HEK293T (cell line): ENCODE measurements at regions not wholly inside any gene's neighbourhood (a gene's known extent, or its start where the extent isn't known, plus 50 kb on each side); places are given as distances from the start of the nearest gene placed in this dataset.

Experiments used
- BHLHE40 ChIP-seq: fragments of 450-650 bp; IDR thresholded peaks from 2 replicates; pipeline ENCODE4 v1.6.1; 2016; ENCODE audit warnings: mild to moderate bottlenecking, moderate library complexity, borderline replicate concordance
- ELF4 ChIP-seq: fragments of 450-650 bp; IDR thresholded peaks from 2 replicates; pipeline ENCODE4 v1.6.1; 2017; ENCODE audit warnings: antibody characterized with exemption
- FOXM1 ChIP-seq: fragments of 450-650 bp; IDR thresholded peaks from 2 replicates; pipeline ENCODE4 v1.6.1; 2017; ENCODE audit warnings: mild to moderate bottlenecking, borderline replicate concordance
- HDGF ChIP-seq: fragments of 450-650 bp; IDR thresholded peaks from 2 replicates; pipeline ENCODE4 v1.6.1; 2017; ENCODE audit warnings: antibody characterized with exemption, borderline replicate concordance
- LEF1 ChIP-seq: fragments of 450-650 bp; IDR thresholded peaks from 2 replicates; pipeline ENCODE4 v1.6.1; 2017; ENCODE audit warnings: mild to moderate bottlenecking, borderline replicate concordance
- SP1 ChIP-seq: fragments of 450-650 bp; IDR thresholded peaks from 2 replicates; pipeline ENCODE4 v1.6.1; 2017
- TARDBP ChIP-seq: fragments of 450-650 bp; IDR thresholded peaks from 2 replicates; pipeline ENCODE4 v1.6.1; 2016
- ZNF384 ChIP-seq: fragments of 450-650 bp; IDR thresholded peaks from 2 replicates; pipeline ENCODE4 v1.6.1; 2016

DNA sequence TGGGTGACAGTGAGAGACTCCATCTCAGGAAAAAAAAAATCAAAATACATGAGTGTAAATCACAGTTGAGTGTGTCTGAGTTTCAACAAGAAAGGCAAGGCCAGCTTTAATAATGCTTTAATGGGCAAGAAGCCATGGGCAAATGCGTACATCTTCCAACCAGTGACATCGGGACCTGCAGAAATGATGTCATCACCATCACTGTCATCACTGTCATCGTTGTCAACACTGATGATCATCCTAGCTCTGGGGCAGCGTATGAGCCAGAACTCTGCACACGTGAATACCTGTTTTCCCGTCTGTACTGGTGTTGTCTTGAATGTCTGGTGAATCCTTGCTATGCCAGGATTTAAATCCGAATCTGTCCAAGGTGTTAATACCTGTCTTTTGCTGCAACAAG is 712.5 kb downstream of the BRD1 start:
- TF ChIP-seq SP1 (no peak), TARDBP (no peak), FOXM1 (no peak), ELF4 (no peak), HDGF (no peak), BHLHE40 (no peak), LEF1 (no peak), ZNF384 (no peak)
